Activated CD4-positive, alpha-beta T cell treated with anti-CD3 and anti-CD28 coated beads, Interleukin-2, amount 50 U/mL, for 16 hours (primary cell): ENCODE measurements at regions not wholly inside any gene's neighbourhood (a gene's known extent, or its start where the extent isn't known, plus 50 kb on each side); places are given as distances from the start of the nearest gene placed in this dataset.
"Not testable (repeated sequence)": the region's sequence is repeated elsewhere in the genome, so short reads cannot be mapped to it uniquely, and the experiment has no call there.

Experiments used
- DNase-seq: peaks from one replicate; pipeline ENCODE4 v3.0.0-alpha.2; 2020

GRCh38 chr1:103344930-103345329 is 180.6 kb upstream of the RNPC3 start:
- no peak for DNase-seq

- no peak for DNase-seq
Observed at GRCh38 chr1:103341377-103341880, 184.1 kb upstream of the RNPC3 start.

- no peak for DNase-seq
Observed at GRCh38 chr1:103337779-103338178, 187.7 kb upstream of the RNPC3 start.

GRCh38 chr1:103336408-103336807 is 189.1 kb upstream of the RNPC3 start:
- DNase-seq, result no peak

GRCh38 chr1:103333141-103333540 is 192.4 kb upstream of the RNPC3 start:
- no peak for DNase-seq

GRCh38 chr1:103327054-103327719 is 198.3 kb upstream of the RNPC3 start:
- no peak for DNase-seq

GRCh38 chr1:103326595-103326994 is 198.9 kb upstream of the RNPC3 start:
- DNase-seq, result no peak

- DNase-seq, result no peak
Observed at GRCh38 chr1:103309786-103310185, 201.5 kb upstream of the COL11A1 start.

- no peak for DNase-seq
Observed at GRCh38 chr1:103307751-103308150, 199.4 kb upstream of the COL11A1 start.

- DNase-seq, result no peak
Observed at GRCh38 chr1:103283841-103284669, 175.7 kb upstream of the COL11A1 start.

- no peak for DNase-seq
Observed at GRCh38 chr1:103283371-103283770, 175.0 kb upstream of the COL11A1 start.

GRCh38 chr1:103275725-103276124 is 167.4 kb upstream of the COL11A1 start:
- no peak for DNase-seq

- no peak for DNase-seq
Observed at GRCh38 chr1:103274886-103275285, 166.6 kb upstream of the COL11A1 start.

- no peak for DNase-seq
Observed at GRCh38 chr1:103273106-103273505, 164.8 kb upstream of the COL11A1 start.

GRCh38 chr1:103271471-103271870 is 163.1 kb upstream of the COL11A1 start:
- DNase-seq, result not testable (repeated sequence)

- no peak for DNase-seq
Observed at GRCh38 chr1:103267893-103268292, 159.6 kb upstream of the COL11A1 start.

GRCh38 chr1:103267266-103267665 is 158.9 kb upstream of the COL11A1 start:
- DNase-seq, result no peak

GRCh38 chr1:103266036-103266435 is 157.7 kb upstream of the COL11A1 start:
- DNase-seq, result no peak

GRCh38 chr1:103265551-103265950 is 157.2 kb upstream of the COL11A1 start:
- DNase-seq, result no peak

GRCh38 chr1:103259982-103260381 is 151.7 kb upstream of the COL11A1 start:
- no peak for DNase-seq

GRCh38 chr1:103256490-103256889 is 148.2 kb upstream of the COL11A1 start:
- no peak for DNase-seq

- no peak for DNase-seq
Observed at GRCh38 chr1:103254691-103255090, 146.4 kb upstream of the COL11A1 start.

- no peak for DNase-seq
Observed at GRCh38 chr1:103250441-103250861, 142.1 kb upstream of the COL11A1 start.

- no peak for DNase-seq
Observed at GRCh38 chr1:103248417-103249102, 140.2 kb upstream of the COL11A1 start.
